HEK293 (cell line): ENCODE measurements at regions not wholly inside any gene's neighbourhood (a gene's known extent, or its start where the extent isn't known, plus 50 kb on each side); places are given as distances from the start of the nearest gene placed in this dataset.

Experiments
- CTCF ChIA-PET: fragments of 350-600 bp; formaldehyde crosslinking; extraction: SDS; loops from one replicate; lab custom pipeline; 2021; ENCODE audit warnings: antibody characterized with exemption; lab: Yijun Ruan, JAX
- POLR2A ChIA-PET: fragments of 300-600 bp; formaldehyde crosslinking; extraction: SDS; loops from one replicate; lab custom pipeline; 2020; ENCODE audit warnings: antibody characterized with exemption, inconsistent platforms; lab: Yijun Ruan, JAX
- H3K27ac ChIP-seq: fragments of 200-500 bp; sonication (Bioruptor generic); 2 replicates; pipeline ENCODE4 v1.5.1; 2014; ENCODE audit warnings: low read depth, low read length, control low read depth, inconsistent platforms; ENCODE audit errors: extremely low read depth
- H3K36me3 ChIP-seq, 2 experiments: fragments of 200-500 bp in 1 of 2; sonication (Bioruptor generic) in 1 of 2; 1 replicate in 1 of 2; 2 replicates in 1 of 2; pipeline ENCODE4 v1.5.1; 2014 to 2017; ENCODE audit warnings: inconsistent platforms in 2 of 2, low read length in 2 of 2; ENCODE audit not compliant: control insufficient read depth in 2 of 2, insufficient read depth in 1 of 2
- H3K4me1 ChIP-seq: fragments of 200-500 bp; sonication (Bioruptor generic); 2 replicates; pipeline ENCODE4 v1.5.1; 2014; ENCODE audit warnings: mild to moderate bottlenecking, low read length, inconsistent platforms; ENCODE audit not compliant: control insufficient read depth, insufficient read depth
- H3K4me3 ChIP-seq: 2 replicates; pipeline ENCODE4 v1.5.1; 2011; ENCODE audit warnings: low read depth, mild to moderate bottlenecking, control low read depth, low read length, moderate library complexity
- H3K9me3 ChIP-seq: fragments of 200-500 bp; sonication (Bioruptor generic); 2 replicates; pipeline ENCODE4 v1.5.1; 2014; ENCODE audit warnings: low read depth, low read length, inconsistent platforms; ENCODE audit not compliant: control insufficient read depth, insufficient read depth
- PRDM6 ChIP-seq: fragments of 450-650 bp; formaldehyde crosslinking; IDR thresholded peaks from 2 replicates; pipeline ENCODE4 v1.5.1; 2017; ENCODE audit warnings: missing biosample characterization, missing genetic modification characterization
- TSHZ1 ChIP-seq: fragments of 450-650 bp; formaldehyde crosslinking; IDR thresholded peaks from 2 replicates; pipeline ENCODE4 v1.5.1; 2016; ENCODE audit warnings: missing biosample characterization, missing genetic modification characterization, borderline replicate concordance
- ZNF23 ChIP-seq: fragments of 450-650 bp; formaldehyde crosslinking; IDR thresholded peaks from 2 replicates; pipeline ENCODE4 v1.5.1; 2016; ENCODE audit warnings: missing biosample characterization, missing genetic modification characterization, borderline replicate concordance
- ZNF354C ChIP-seq: fragments of 450-650 bp; formaldehyde crosslinking; IDR thresholded peaks from 2 replicates; pipeline ENCODE4 v1.5.1; 2016; ENCODE audit warnings: missing biosample characterization, missing genetic modification characterization, low read depth, borderline replicate concordance
- ZNF548 ChIP-seq: fragments of 450-650 bp; formaldehyde crosslinking; IDR thresholded peaks from 2 replicates; pipeline ENCODE4 v1.5.1; 2016; ENCODE audit warnings: missing biosample characterization, missing genetic modification characterization
- ZNF549 ChIP-seq: fragments of 450-650 bp; IDR thresholded peaks from 2 replicates; pipeline ENCODE4 v1.5.1; 2018; ENCODE audit warnings: missing biosample characterization, missing genetic modification characterization, mild to moderate bottlenecking, inconsistent platforms, moderate library complexity
- ZNF558 ChIP-seq: fragments of 450-650 bp; formaldehyde crosslinking; IDR thresholded peaks from 2 replicates; pipeline ENCODE4 v1.5.1; 2016; ENCODE audit warnings: missing biosample characterization, missing genetic modification characterization
- ZNF645 ChIP-seq: fragments of 450-650 bp; formaldehyde crosslinking; IDR thresholded peaks from 2 replicates; pipeline ENCODE4; 2016; ENCODE audit warnings: missing biosample characterization, missing genetic modification characterization
- ZNF677 ChIP-seq: fragments of 450-650 bp; IDR thresholded peaks from 2 replicates; pipeline ENCODE4 v1.5.0; 2018; ENCODE audit warnings: missing biosample characterization, mild to moderate bottlenecking, missing genetic modification characterization, moderate library complexity
- ZNF837 ChIP-seq: fragments of 450-650 bp; formaldehyde crosslinking; IDR thresholded peaks from 2 replicates; pipeline ENCODE4 v1.5.1; 2016; ENCODE audit warnings: missing biosample characterization, missing genetic modification characterization
- ZXDB ChIP-seq: fragments of 450-650 bp; formaldehyde crosslinking; IDR thresholded peaks from 2 replicates; pipeline ENCODE4 v1.5.1; 2016; ENCODE audit warnings: missing biosample characterization, missing genetic modification characterization
- TF ChIP-seq, protein P1 (sequence below): fragments of 450-650 bp; formaldehyde crosslinking; optimal IDR thresholded peaks from 2 replicates; pipeline ENCODE3; 2016; ENCODE audit warnings: missing biosample characterization, mild to moderate bottlenecking, missing genetic modification characterization
- TF ChIP-seq, protein P2 (sequence below): fragments of 450-650 bp; IDR thresholded peaks from 2 replicates; pipeline ENCODE4 v1.5.1; 2018; ENCODE audit warnings: missing biosample characterization, missing genetic modification characterization

- POLR2A ChIA-PET, result no interaction called here
- no peaks in the 10 kb centered on the region for H3K9me3 ChIP-seq
- no peaks in the 10 kb centered on the region for H3K36me3 ChIP-seq
- TF ChIP-seq, protein P1, sequence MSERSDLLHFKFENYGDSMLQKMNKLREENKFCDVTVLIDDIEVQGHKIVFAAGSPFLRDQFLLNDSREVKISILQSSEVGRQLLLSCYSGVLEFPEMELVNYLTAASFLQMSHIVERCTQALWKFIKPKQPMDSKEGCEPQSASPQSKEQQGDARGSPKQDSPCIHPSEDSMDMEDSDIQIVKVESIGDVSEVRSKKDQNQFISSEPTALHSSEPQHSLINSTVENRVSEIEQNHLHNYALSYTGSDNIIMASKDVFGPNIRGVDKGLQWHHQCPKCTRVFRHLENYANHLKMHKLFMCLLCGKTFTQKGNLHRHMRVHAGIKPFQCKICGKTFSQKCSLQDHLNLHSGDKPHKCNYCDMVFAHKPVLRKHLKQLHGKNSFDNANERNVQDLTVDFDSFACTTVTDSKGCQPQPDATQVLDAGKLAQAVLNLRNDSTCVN (tag by site-specific recombination), result no peak
- TF ChIP-seq PRDM6 (tag by site-specific recombination) (no peak), ZNF548 (tag by site-specific recombination) (no peak)
- TF ChIP-seq, protein P2, sequence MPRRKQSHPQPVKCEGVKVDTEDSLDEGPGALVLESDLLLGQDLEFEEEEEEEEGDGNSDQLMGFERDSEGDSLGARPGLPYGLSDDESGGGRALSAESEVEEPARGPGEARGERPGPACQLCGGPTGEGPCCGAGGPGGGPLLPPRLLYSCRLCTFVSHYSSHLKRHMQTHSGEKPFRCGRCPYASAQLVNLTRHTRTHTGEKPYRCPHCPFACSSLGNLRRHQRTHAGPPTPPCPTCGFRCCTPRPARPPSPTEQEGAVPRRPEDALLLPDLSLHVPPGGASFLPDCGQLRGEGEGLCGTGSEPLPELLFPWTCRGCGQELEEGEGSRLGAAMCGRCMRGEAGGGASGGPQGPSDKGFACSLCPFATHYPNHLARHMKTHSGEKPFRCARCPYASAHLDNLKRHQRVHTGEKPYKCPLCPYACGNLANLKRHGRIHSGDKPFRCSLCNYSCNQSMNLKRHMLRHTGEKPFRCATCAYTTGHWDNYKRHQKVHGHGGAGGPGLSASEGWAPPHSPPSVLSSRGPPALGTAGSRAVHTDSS (tag by site-specific recombination), result no peak
- CTCF ChIA-PET, result no interaction called here
- H3K27ac ChIP-seq, result no peak overlapping the region
- H3K4me1 ChIP-seq, result no peaks in the 10 kb centered on the region
- no peak overlapping the region for H3K4me3 ChIP-seq
Measured at GRCh38 chr10:113991091-113991860, 52.4 kb upstream of the ADRB1 start.

GRCh38 chr10:113992471-113993011, 51.1 kb upstream of the ADRB1 start:
- H3K4me3 ChIP-seq, result no peak overlapping the region
- no peaks in the 10 kb centered on the region for H3K4me1 ChIP-seq
- H3K36me3 ChIP-seq, result no peaks in the 10 kb centered on the region
- no peaks in the 10 kb centered on the region for H3K9me3 ChIP-seq
- H3K27ac ChIP-seq, result no peak overlapping the region
- CTCF ChIA-PET, result interaction anchor here (1.0 kb wide), 1 partner anchor 12 kb away, joined by 3 read pairs; no protein-coding TSS in a partner anchor
- TF ChIP-seq ZNF549 (tag by site-specific recombination), result no peak
- TF ChIP-seq ZNF677 (tag by site-specific recombination), result no peak
- TF ChIP-seq ZNF837 (tag by site-specific recombination), result no peak
- TF ChIP-seq ZNF558 (tag by site-specific recombination), result no peak
- TF ChIP-seq ZNF23 (tag by site-specific recombination), result no peak
- no peak for TF ChIP-seq ZNF354C
- TF ChIP-seq ZNF645 (tag by site-specific recombination), result no peak
- no peak for TF ChIP-seq ZXDB (tag by site-specific recombination)
- no peak for TF ChIP-seq TSHZ1 (tag by site-specific recombination)
- TF ChIP-seq, all 188 proteins: peak for 0
- POLR2A ChIA-PET, result no interaction called here
